Kidney (tissue), 13 donors: ENCODE measurements at regions not wholly inside any gene's neighbourhood (a gene's known extent, or its start where the extent isn't known, plus 50 kb on each side); places are given as distances from the start of the nearest gene placed in this dataset.

ENCODE experiments used
- DNase-seq, 5 donors: peaks; one replicate each; pipeline ENCODE4 v3.0.0-alpha.2; 2013 to 2020
- FAIRE-seq: peaks from 2 replicates; lab custom pipeline; 2012; peaks lifted over from hg19 to GRCh38; lab: Jason Lieb, UNC
- H3K27ac ChIP-seq, 2 donors: one replicate each; pipeline ENCODE4 v1.7.0; 2013; ENCODE audit warnings: low read depth in 2 of 2, low read length in 2 of 2, inconsistent platforms in 1 of 2
- H3K27me3 ChIP-seq: one replicate; pipeline ENCODE4 v1.7.1; 2013; ENCODE audit warnings: low read length, inconsistent platforms; ENCODE audit not compliant: control insufficient read depth, insufficient read depth
- H3K36me3 ChIP-seq, 3 donors: one replicate each; pipeline versions ENCODE4 v1.7.0 to v1.7.1; 2013; ENCODE audit warnings: low read length in 3 of 3, control low read depth in 1 of 3, inconsistent platforms in 1 of 3; ENCODE audit not compliant: insufficient read depth in 3 of 3, control insufficient read depth in 2 of 3
- H3K4me1 ChIP-seq, 3 donors: one replicate each; pipeline versions ENCODE4 v1.7.0 to v1.7.1; 2013; ENCODE audit warnings: low read length in 3 of 3, inconsistent platforms in 1 of 3, low read depth in 1 of 3; ENCODE audit not compliant: control insufficient read depth in 2 of 3, insufficient read depth in 2 of 3
- H3K4me3 ChIP-seq, 3 donors: one replicate each; pipeline versions ENCODE4 v1.7.0 to v1.8.1; 2013; ENCODE audit warnings: low read length in 3 of 3, control low read depth in 1 of 3, inconsistent platforms in 1 of 3
- H3K9ac ChIP-seq, 3 donors: one replicate each; pipeline versions ENCODE4 v1.7.0 to v1.7.1; 2013; ENCODE audit warnings: low read length in 3 of 3, control low read depth in 1 of 3, inconsistent platforms in 1 of 3
- H3K9me3 ChIP-seq, 3 donors: one replicate each; pipeline versions ENCODE4 v1.7.0 to v1.7.1; 2013; ENCODE audit warnings: low read length in 3 of 3, control low read depth in 1 of 3, inconsistent platforms in 1 of 3; ENCODE audit not compliant: control insufficient read depth in 2 of 3, insufficient read depth in 1 of 3
- intact Hi-C: fragments of 100-400 bp; cut with DNase I; formaldehyde crosslinking; loops from one replicate; pipeline ENCODE4 v1.11.1; 2022
- TF ChIP-seq, protein P1 (sequence below): IDR thresholded peaks from 3 replicates; pipeline ENCODE4 v1.5.1; 2012; ENCODE audit warnings: mild to moderate bottlenecking, moderate library complexity, borderline replicate concordance; ENCODE audit not compliant: insufficient read depth; ENCODE audit errors: extremely low read depth
- donor health status: control.
- donor health status: control.
- donor health status: control.
- donor health status: control.
- donor health status: control.
- donor health status: DM: yes; HTN: yes; CAD: no.
- donor health status: Normal renal cell carcinoma (clear cell type).

- DNase-seq (peak in 1 of 5 donors; percentile 74), FAIRE-seq (no peak)
- Histone ChIP-seq H3K4me3 (no peak overlapping the region), H3K4me1 (no peaks in the 10 kb centered on the region), H3K36me3 (no peaks in the 10 kb centered on the region), H3K9me3 (peaks cover 0 to 5% (median 0%) of the 10 kb centered on the region in 3 donors), H3K9ac (no peak overlapping the region), H3K27ac (no peak overlapping the region), H3K27me3 (no peaks in the 10 kb centered on the region)
- TF ChIP-seq, protein P1, sequence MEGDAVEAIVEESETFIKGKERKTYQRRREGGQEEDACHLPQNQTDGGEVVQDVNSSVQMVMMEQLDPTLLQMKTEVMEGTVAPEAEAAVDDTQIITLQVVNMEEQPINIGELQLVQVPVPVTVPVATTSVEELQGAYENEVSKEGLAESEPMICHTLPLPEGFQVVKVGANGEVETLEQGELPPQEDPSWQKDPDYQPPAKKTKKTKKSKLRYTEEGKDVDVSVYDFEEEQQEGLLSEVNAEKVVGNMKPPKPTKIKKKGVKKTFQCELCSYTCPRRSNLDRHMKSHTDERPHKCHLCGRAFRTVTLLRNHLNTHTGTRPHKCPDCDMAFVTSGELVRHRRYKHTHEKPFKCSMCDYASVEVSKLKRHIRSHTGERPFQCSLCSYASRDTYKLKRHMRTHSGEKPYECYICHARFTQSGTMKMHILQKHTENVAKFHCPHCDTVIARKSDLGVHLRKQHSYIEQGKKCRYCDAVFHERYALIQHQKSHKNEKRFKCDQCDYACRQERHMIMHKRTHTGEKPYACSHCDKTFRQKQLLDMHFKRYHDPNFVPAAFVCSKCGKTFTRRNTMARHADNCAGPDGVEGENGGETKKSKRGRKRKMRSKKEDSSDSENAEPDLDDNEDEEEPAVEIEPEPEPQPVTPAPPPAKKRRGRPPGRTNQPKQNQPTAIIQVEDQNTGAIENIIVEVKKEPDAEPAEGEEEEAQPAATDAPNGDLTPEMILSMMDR = no peak
- intact Hi-C loops = no loop called here
Observed at GRCh38 chr14:55938249-55938791, 179.9 kb upstream of the PELI2 start.

- Histone ChIP-seq H3K4me3 (no peak overlapping the region), H3K9ac (no peak overlapping the region), H3K9me3 (no peaks in the 10 kb centered on the region), H3K27me3 (no peaks in the 10 kb centered on the region), H3K27ac (no peak overlapping the region), H3K36me3 (no peaks in the 10 kb centered on the region), H3K4me1 (no peaks in the 10 kb centered on the region)
- DNase-seq = no peak
- intact Hi-C loops = no loop called here
- TF ChIP-seq, protein P1 = no peak
- FAIRE-seq = no peak
Observed at GRCh38 chr14:55942076-55942654, 176.0 kb upstream of the PELI2 start.

DNA sequence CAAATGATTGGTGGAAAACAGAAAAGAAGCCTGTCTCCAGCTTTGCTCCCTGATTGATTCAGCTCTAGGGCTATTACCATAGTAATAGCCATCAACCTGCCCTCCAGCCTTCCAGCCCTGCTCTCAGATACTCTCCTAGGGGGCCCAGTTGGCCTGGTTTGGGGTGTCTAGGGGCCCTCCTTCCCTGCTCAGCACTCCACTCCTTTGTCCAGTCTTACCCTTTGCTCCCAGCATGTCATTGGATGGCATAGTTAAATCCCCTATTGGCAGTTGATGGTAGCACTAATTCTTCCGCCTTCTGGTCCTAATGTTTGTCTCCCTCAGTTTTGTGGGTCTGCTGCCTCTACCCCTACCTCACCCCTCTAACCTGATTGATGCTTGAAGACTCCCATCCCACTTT is 175.4 kb upstream of the PELI2 start:
- Histone ChIP-seq H3K27ac (no peak overlapping the region), H3K4me1 (no peaks in the 10 kb centered on the region), H3K36me3 (no peaks in the 10 kb centered on the region), H3K9ac (no peak overlapping the region), H3K9me3 (no peaks in the 10 kb centered on the region), H3K27me3 (no peaks in the 10 kb centered on the region), H3K4me3 (no peak overlapping the region)
- no peak for FAIRE-seq
- DNase-seq = no peak
- TF ChIP-seq, protein P1 = no peak
- intact Hi-C loops = no loop called here
